Kidney (tissue), 13 donors: ENCODE measurements at regions not wholly inside any gene's neighbourhood (a gene's known extent, or its start where the extent isn't known, plus 50 kb on each side); places are given as distances from the start of the nearest gene placed in this dataset.

Experiments
- DNase-seq, 5 donors: peaks; one replicate each; pipeline ENCODE4 v3.0.0-alpha.2; 2013 to 2020
- FAIRE-seq: peaks from 2 replicates; lab custom pipeline; 2012; peaks lifted over from hg19 to GRCh38; lab: Jason Lieb, UNC
- H3K27ac ChIP-seq, 2 donors: one replicate each; pipeline ENCODE4 v1.7.0; 2013; ENCODE audit warnings: low read depth in 2 of 2, low read length in 2 of 2, inconsistent platforms in 1 of 2
- H3K27me3 ChIP-seq: one replicate; pipeline ENCODE4 v1.7.1; 2013; ENCODE audit warnings: low read length, inconsistent platforms; ENCODE audit not compliant: control insufficient read depth, insufficient read depth
- H3K36me3 ChIP-seq, 3 donors: one replicate each; pipeline versions ENCODE4 v1.7.0 to v1.7.1; 2013; ENCODE audit warnings: low read length in 3 of 3, control low read depth in 1 of 3, inconsistent platforms in 1 of 3; ENCODE audit not compliant: insufficient read depth in 3 of 3, control insufficient read depth in 2 of 3
- H3K4me1 ChIP-seq, 3 donors: one replicate each; pipeline versions ENCODE4 v1.7.0 to v1.7.1; 2013; ENCODE audit warnings: low read length in 3 of 3, inconsistent platforms in 1 of 3, low read depth in 1 of 3; ENCODE audit not compliant: control insufficient read depth in 2 of 3, insufficient read depth in 2 of 3
- H3K4me3 ChIP-seq, 3 donors: one replicate each; pipeline versions ENCODE4 v1.7.0 to v1.8.1; 2013; ENCODE audit warnings: low read length in 3 of 3, control low read depth in 1 of 3, inconsistent platforms in 1 of 3
- H3K9ac ChIP-seq, 3 donors: one replicate each; pipeline versions ENCODE4 v1.7.0 to v1.7.1; 2013; ENCODE audit warnings: low read length in 3 of 3, control low read depth in 1 of 3, inconsistent platforms in 1 of 3
- H3K9me3 ChIP-seq, 3 donors: one replicate each; pipeline versions ENCODE4 v1.7.0 to v1.7.1; 2013; ENCODE audit warnings: low read length in 3 of 3, control low read depth in 1 of 3, inconsistent platforms in 1 of 3; ENCODE audit not compliant: control insufficient read depth in 2 of 3, insufficient read depth in 1 of 3
- CTCF ChIP-seq: IDR thresholded peaks from 3 replicates; pipeline ENCODE4 v1.5.1; 2012; ENCODE audit warnings: mild to moderate bottlenecking, moderate library complexity, borderline replicate concordance; ENCODE audit not compliant: insufficient read depth; ENCODE audit errors: extremely low read depth
- intact Hi-C: fragments of 100-400 bp; cut with DNase I; formaldehyde crosslinking; loops from one replicate; pipeline ENCODE4 v1.11.1; 2022
- donor health status: control.
- donor health status: control.
- donor health status: control.
- donor health status: control.
- donor health status: control.
- donor health status: DM: yes; HTN: yes; CAD: no.
- donor health status: Normal renal cell carcinoma (clear cell type).

- FAIRE-seq = no peak
- Histone ChIP-seq H3K27ac (no peak overlapping the region), H3K4me3 (no peak overlapping the region), H3K4me1 (no peaks in the 10 kb centered on the region), H3K27me3 (no peaks in the 10 kb centered on the region), H3K9ac (no peak overlapping the region), H3K36me3 (no peaks in the 10 kb centered on the region), H3K9me3 (no peaks in the 10 kb centered on the region)
- DNase-seq = peak in 4 of 5 donors; percentile 45 to 60 (median 54)
- intact Hi-C loops = no loop called here
- no peak for TF ChIP-seq CTCF
Measured at GRCh38 chr11:44398266-44399030, 88.5 kb upstream of the ALX4 start.

- H3K4me3 ChIP-seq = no peak overlapping the region
- H3K36me3 ChIP-seq = no peaks in the 10 kb centered on the region
- no peaks in the 10 kb centered on the region for H3K9me3 ChIP-seq
- TF ChIP-seq CTCF = no peak
- no peak overlapping the region for H3K27ac ChIP-seq
- FAIRE-seq (no peak), DNase-seq (no peak)
- no peaks in the 10 kb centered on the region for H3K4me1 ChIP-seq
- no peak overlapping the region for H3K9ac ChIP-seq
- intact Hi-C loops = no loop called here
- no peaks in the 10 kb centered on the region for H3K27me3 ChIP-seq
Measured at GRCh38 chr11:44399968-44400367, 90.0 kb upstream of the ALX4 start.

- H3K4me1 ChIP-seq = no peaks in the 10 kb centered on the region
Measured at GRCh38 chr11:44400431-44400830, 90.5 kb upstream of the ALX4 start.

More at GRCh38 chr11:44400431-44400830, 90.5 kb upstream of the ALX4 start:
- H3K9me3 ChIP-seq = no peaks in the 10 kb centered on the region
- no peak for TF ChIP-seq CTCF
- H3K4me3 ChIP-seq = no peak overlapping the region
- no peak overlapping the region for H3K9ac ChIP-seq
- no peaks in the 10 kb centered on the region for H3K36me3 ChIP-seq
- DNase-seq = no peak
- FAIRE-seq = no peak
- no peak overlapping the region for H3K27ac ChIP-seq
- H3K27me3 ChIP-seq = no peaks in the 10 kb centered on the region
- intact Hi-C loops = no loop called here
